BE2C (cell line): ENCODE measurements at regions not wholly inside any gene's neighbourhood (a gene's known extent, or its start where the extent isn't known, plus 50 kb on each side); places are given as distances from the start of the nearest gene placed in this dataset.

Experiments used
- DNase-seq: peaks from one replicate; pipeline ENCODE4 v3.0.0-alpha.2; 2020
- H3K27me3 ChIP-seq: fragments of 250-450 bp; sonication (Bioruptor Pico); 2 replicates; pipeline ENCODE4 v1.5.1; 2020; ENCODE audit warnings: mild to moderate bottlenecking
- H3K36me3 ChIP-seq: fragments of 250-450 bp; sonication (Bioruptor Pico); 2 replicates; pipeline ENCODE4 v1.5.1; 2020; ENCODE audit warnings: mild to moderate bottlenecking
- H3K4me1 ChIP-seq: fragments of 250-450 bp; sonication (Bioruptor Pico); 2 replicates; pipeline ENCODE4 v1.5.1; 2020
- H3K4me3 ChIP-seq: 2 replicates; pipeline ENCODE4 v1.5.1; 2011; ENCODE audit warnings: low read depth, low read length
- H3K9me3 ChIP-seq: fragments of 250-450 bp; sonication (Bioruptor Pico); 2 replicates; pipeline ENCODE4 v1.5.1; 2020
- TF ChIP-seq, protein P1 (sequence below): IDR thresholded peaks from 2 replicates; pipeline ENCODE4 v1.5.1; 2012; ENCODE audit warnings: mild to moderate bottlenecking, low read depth, low read length

DNA sequence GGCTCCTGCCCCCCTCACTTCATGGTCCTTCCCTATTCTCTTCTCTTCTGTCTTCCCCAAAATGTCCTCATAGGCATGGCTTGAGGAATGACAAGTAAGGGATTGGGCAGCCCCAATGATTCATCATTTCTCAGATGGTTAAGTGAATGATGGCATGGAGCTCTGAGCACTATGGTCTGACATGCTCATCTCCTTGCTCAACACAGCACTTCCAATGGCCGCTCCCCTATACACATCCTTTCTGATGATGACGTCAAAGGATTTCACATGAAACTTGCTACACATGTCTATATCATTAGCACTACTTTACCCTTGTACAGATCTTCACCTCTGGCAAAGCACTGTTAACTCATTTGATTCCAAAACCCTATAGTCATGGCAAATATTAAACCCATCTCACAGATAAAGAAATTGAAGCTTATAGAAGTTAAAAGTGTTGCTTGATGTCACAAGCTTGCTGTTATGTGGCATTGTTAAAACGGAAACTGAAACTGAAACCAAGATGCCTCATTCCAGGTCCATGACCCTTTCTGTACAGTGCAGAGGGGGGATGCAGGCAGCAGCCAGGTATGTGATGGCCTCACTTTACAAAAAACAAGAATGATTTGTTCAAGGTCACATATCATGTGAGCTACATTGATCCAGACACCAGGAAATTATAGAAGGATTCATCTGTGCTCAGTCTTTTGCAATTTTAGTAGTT, 90.0 kb upstream of the PLXNA4 start:
- H3K4me3 ChIP-seq: no peak overlapping the region
- H3K27me3 ChIP-seq: no peaks in the 10 kb centered on the region
- no peaks in the 10 kb centered on the region for H3K9me3 ChIP-seq
- TF ChIP-seq, protein P1, sequence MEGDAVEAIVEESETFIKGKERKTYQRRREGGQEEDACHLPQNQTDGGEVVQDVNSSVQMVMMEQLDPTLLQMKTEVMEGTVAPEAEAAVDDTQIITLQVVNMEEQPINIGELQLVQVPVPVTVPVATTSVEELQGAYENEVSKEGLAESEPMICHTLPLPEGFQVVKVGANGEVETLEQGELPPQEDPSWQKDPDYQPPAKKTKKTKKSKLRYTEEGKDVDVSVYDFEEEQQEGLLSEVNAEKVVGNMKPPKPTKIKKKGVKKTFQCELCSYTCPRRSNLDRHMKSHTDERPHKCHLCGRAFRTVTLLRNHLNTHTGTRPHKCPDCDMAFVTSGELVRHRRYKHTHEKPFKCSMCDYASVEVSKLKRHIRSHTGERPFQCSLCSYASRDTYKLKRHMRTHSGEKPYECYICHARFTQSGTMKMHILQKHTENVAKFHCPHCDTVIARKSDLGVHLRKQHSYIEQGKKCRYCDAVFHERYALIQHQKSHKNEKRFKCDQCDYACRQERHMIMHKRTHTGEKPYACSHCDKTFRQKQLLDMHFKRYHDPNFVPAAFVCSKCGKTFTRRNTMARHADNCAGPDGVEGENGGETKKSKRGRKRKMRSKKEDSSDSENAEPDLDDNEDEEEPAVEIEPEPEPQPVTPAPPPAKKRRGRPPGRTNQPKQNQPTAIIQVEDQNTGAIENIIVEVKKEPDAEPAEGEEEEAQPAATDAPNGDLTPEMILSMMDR: no peak
- DNase-seq: no peak
- no peaks in the 10 kb centered on the region for H3K36me3 ChIP-seq
- no peaks in the 10 kb centered on the region for H3K4me1 ChIP-seq

DNA sequence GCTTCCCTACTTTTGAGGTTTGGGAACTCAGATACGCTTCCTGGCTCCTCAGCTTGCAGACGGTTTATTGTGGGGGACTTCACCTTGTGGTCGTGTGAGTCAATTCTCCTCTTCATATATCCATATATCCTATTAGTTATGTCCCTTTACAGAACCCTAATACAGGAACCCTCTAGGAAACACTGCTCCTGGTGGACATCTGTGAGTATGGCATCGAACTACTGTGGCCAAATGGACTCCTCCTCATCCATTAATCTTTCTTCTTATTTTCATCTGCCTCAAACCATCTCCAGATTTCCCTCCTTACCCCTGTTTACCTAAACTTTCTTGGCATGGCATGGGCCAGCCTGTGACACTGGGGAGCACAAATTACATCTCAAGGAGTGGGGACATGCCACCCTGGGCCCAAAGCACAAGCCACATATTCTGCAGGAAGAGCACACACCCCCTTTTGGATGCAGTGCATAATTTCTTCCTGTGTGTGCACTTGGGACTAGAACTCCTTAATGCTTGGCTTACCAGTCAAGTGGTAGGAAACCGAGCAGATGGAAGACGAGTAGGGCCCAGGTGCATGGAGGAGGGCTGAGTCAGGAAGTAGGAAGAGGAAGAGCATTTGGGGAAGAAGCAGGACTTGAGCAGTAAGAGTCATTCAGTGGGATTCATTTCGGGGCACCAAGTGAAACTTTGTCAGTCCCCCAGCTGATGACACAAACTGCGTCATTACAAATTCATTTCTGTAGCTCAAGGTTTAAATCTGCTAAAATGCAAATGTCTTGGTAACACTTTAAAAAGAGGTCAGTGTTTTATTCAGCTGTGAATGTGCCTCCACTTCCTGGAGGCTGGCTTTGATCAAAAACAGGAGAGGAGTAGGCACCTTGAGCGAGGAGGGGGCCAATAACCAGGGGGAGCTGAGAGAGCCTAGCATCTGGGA, 80.8 kb upstream of the PLXNA4 start:
- Histone ChIP-seq H3K4me3 (no peak overlapping the region), H3K4me1 (peaks cover 5% of the 10 kb centered on the region; the same call in 1 of the 2 replicates), H3K27me3 (no peaks in the 10 kb centered on the region), H3K9me3 (no peaks in the 10 kb centered on the region), H3K36me3 (no peaks in the 10 kb centered on the region)
- DNase-seq: peak; percentile 41
- TF ChIP-seq, protein P1: peak; percentile 81

GRCh38 chr7:132656341-132656740, 80.1 kb upstream of the PLXNA4 start:
- no peak for DNase-seq
- TF ChIP-seq, protein P1: no peak
- H3K4me1 ChIP-seq: peaks cover 5% of the 10 kb centered on the region; the same call in 1 of the 2 replicates

DNA sequence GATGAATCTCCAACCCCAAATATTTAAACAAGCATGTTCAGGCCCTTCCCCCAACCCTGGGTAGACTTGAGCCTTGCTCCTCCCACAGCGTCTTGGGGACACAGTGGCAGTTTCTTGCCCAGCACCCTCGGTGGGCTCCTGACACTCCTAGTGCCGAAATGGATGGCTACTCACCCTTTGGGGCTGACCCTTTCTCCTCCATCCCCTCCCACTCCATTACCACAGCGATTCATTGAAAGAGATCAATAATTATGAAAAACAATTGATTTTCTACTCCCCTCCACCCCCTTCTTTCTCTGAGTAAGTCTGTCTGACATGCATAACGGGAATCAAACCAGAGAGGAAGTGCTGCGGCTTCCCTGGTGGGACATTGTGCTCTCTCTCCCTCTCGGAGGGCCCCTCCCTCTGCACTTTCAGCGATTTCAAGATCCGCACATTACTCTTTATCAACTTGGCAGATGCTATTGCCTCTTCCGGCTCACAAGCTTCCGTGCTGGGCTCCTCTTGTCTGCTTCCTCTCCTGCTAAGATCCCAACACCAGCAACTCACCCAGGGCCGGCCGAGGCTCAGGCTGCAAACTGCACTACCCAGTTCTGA, 79.0 kb upstream of the PLXNA4 start:
- TF ChIP-seq, protein P1: no peak
- H3K4me3 ChIP-seq: no peak overlapping the region
- no peak for DNase-seq

More at GRCh38 chr7:132656341-132656740, 80.1 kb upstream of the PLXNA4 start:
- Histone ChIP-seq H3K27me3 (no peaks in the 10 kb centered on the region), H3K4me3 (no peak overlapping the region), H3K36me3 (no peaks in the 10 kb centered on the region), H3K9me3 (no peaks in the 10 kb centered on the region)

DNA sequence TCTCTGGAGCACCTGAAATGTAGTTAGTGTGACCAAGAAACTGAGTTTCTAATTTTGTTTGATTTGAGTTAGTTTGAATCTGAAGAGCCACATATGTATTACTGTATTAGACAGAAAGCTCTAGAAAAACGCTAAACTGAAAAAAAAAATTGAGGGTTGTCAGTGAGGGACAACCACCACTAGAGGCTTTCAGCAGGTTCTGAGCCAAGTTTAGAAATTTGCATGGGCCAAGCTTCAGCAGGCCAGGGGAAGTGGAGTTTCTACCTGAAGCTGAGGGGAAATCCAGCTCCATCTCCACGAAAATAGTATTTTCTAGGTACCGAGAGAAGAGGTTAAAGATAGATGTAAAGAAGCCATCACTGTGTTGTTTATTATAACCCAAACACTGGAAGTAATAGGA, 77.9 kb upstream of the PLXNA4 start:
- Histone ChIP-seq H3K4me1 (peaks cover 5% of the 10 kb centered on the region; the same call in 1 of the 2 replicates), H3K27me3 (no peaks in the 10 kb centered on the region), H3K36me3 (no peaks in the 10 kb centered on the region), H3K4me3 (no peak overlapping the region), H3K9me3 (no peaks in the 10 kb centered on the region)
- TF ChIP-seq, protein P1: peak; percentile 68
- DNase-seq: no peak

More for the DNA sequence above, 79.0 kb upstream of the PLXNA4 start:
- Histone ChIP-seq H3K9me3 (no peaks in the 10 kb centered on the region), H3K4me1 (peaks cover 5% of the 10 kb centered on the region; the same call in 1 of the 2 replicates), H3K27me3 (no peaks in the 10 kb centered on the region), H3K36me3 (no peaks in the 10 kb centered on the region)
